GM21423 (cell line): ENCODE measurements at regions not wholly inside any gene's neighbourhood (a gene's known extent, or its start where the extent isn't known, plus 50 kb on each side); places are given as distances from the start of the nearest gene placed in this dataset.

Source experiments
- ATAC-seq: cut with Tn5 transposase; IDR thresholded peaks from one replicate; pipeline ENCODE4 v1.9.1; 2021; ENCODE audit warnings: mild to moderate bottlenecking, moderate library complexity; ENCODE audit not compliant: unreplicated experiment

DNA sequence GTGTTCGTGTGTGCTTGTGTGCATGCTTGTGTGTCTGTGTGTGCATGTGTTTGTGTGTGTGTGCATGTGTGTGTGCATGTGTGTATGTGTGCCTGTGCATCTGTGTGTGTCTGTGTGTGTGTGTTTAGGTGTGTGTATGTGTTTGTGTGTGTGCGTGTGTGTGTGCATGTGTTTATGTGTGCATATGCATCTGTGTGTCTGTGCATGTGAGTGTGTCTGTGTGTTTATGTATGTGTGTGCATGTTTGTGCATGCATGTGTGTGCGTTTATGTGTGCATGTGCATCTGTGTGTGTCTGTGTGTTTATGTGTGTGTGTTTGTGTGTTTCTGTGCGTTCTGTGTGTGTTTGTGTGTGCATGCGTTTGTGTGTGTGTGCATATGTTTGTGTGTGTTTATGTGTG is 106.6 kb upstream of the TNRC6C start:
- ATAC-seq = no peak

DNA sequence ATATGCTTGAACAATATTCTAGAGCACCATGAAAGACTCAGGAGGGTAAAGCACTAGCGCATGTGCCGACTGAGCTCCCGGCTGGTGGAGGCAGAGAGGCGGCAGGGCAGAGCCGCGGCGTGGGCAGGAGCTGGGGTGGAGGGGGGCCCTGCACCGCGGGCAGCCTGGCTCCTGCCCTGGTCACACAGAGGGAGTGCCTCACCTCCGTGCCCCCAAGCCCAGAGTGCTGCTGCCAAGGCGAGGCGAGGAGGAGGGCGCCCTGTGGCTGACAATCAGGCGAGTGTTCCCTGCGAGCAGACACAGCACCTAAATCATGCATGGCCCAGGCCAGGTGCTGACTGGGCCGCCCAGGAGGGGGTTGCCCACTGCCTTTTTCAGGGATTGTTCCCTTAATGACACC is 105.8 kb upstream of the TNRC6C start:
- no peak for ATAC-seq

DNA sequence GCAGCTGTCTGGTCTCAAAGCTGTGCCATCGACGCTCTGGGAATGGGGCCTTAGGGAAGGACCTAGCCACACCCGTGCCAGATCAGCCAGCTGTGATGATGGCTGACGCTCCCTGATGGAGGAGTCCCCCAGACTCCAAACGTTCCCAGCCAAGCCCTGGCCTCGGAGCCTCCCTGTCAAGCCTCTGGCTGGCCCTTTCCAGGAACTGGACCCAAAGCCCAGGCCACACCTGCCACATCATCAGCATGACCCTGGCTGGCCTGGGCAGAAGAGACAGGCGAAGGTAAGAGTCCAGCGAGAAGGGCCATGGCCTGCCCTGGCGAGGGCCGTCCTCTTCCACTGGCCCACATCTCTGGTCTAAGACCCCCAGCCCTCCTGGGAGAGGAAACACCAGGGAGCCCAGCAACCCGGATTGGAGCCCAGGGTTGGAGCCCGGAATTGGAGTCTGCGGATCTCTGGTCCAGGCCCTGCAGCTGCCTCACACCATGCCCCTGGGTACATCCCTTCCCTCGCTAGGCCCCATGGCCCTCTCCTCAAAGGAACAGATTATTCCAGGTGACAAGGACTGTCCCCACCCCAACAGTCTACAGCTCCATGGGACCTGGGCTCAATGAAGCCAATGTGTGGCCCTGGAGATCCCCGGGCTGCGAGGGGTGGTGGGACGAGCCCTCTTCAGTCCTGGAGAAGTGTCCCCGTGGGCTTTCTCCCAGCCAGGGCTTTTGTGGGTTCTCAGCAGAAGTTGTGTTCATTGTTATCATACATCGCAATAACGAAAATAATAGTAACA is 105.1 kb upstream of the TNRC6C start:
- no peak for ATAC-seq

DNA sequence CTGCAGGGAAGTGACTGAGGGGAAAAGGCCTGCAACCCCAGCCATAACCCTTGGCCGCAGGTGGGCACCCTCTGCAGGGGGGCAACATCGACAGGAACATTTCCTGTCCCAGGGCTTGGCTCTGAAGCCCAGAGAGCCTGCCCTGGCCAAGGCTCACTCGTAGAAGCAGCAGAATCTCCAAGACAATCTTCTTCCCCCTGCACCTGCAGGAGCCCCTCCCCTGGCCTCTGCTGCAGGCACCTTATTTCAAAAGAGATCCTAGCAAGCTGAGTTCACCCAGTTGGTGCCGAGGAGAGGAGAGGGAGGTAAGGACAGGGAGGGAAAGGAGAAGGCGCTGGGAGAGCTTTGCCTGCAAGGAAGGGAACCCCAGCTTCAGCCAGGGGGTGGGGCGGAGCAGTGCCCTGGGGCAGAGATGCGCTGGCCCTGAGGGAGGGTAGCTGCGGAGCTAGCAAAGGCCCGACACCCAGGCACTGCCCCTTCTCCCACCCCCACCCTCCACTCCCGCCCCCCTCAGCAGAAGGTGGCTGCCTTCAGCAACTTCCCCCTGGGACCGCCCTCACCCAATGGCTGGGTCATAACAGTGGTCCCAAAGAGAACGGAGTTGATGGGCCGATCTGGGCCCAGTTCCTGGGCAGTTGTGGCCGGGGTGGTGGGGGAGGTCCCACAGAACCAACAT is 104.3 kb upstream of the TNRC6C start:
- ATAC-seq = no peak

DNA sequence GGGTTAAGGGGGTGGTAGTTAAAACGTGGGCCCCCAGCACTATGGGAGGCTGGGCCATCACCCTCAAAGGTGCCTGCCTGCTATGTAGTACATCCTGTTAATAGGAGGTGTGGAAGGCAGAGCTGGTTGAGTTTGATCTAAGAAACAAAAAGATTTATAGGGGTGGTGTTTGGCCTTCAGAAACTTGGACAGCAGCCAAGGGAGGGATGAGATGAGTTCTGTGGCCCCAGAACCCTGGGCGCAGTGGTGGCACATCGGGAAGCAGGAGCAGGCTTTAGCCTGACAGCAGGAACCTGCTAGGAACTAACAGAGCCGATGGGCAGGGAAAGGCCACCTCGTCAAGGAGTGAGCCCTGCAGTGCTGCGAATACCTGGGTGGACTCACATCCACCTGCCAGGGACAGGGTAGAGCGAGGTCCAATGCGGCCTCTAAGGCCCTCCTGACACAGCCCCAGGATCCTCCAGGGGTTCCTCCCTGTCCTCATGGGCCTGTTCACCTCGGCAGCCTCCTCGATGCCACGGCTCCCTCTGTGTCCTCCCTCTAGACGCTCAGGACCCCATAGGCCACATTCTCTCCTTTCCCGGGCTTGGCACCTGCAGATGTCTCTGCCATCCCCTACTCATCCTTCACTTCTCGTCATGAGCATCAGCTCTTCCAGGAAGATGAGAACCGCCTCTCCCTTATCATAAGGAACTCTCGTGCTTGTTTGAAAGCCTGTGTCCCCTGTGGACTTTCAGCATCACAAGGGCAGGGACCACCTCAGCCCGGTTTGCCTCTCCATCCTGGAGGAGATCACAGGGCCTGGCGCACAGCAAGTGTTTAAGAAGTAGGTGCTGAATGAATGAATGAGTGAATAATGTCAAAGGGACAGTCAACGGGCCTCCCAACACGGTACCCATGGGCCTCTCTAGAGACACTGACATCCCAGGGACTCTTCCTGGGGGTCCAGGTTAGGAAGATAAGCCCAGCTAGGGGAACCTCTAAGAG is 103.5 kb upstream of the TNRC6C start:
- no peak for ATAC-seq

DNA sequence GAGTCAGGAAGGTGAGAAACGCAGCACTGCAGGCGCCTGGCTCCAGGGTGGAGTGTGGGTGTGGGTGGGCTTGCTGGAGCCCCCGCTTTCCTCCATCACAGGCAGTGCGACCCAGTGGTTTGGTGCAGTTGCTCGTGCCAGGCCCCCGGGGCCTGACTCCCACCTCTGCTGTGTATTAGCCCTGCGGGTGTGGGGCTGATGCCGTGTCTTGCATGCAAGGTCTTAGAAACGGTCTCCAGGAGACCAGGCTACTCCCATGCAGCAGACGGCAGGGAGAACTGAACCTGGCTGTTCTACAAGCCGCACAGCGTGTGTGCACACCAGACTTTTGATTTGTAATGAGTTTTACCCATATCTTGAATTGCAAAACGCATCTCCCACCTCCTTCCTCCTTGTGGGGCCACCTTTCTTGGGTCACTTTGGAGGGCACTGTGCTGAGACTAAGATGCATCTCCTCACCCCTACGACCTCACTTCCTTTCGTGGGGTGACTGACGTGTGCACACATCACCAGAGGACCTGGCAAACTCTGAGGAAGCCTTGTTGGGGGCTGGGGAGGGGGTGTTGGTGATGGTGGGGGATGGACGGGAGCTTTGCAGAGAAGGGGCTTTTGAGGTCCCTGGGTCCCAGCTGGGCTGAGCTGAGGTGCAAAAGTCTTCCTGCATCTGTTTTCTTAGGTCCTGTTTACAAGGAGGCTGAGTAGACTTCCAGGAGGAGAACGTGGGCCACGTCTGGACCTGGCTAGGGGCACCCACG is 101.8 kb upstream of the TNRC6C start:
- no peak for ATAC-seq

DNA sequence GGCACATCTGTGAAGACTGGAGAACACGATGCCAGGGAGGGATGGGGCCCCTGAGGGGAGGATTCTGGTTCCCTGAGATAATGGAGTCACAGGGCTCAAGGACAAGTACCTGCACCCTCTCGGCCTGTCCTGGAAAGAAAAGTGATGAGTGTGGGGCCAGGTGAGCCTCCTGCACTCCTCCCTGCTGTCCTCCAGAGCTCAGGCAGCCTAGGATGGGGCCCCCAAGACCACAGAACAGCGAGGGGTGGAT is 101.3 kb upstream of the TNRC6C start:
- ATAC-seq = no peak

DNA sequence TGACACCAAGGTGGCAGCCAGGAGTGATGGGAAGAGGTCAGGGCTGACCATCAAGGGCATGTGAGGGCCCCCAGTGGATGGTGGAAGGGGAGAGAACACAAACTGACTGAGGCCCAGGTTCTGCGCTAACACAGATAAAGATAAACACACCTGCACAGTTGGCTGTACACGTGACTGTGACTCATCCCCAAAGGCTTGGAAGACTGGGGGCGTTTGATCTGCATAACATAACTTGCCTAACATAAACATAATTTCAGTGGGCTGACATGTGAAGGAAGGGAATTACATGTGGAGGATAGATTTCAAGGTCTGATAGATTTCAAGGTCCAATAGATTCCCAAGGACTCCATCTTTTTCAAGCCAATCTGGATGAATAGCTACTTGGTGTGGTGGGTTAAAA is 100.9 kb upstream of the TNRC6C start:
- no peak for ATAC-seq

DNA sequence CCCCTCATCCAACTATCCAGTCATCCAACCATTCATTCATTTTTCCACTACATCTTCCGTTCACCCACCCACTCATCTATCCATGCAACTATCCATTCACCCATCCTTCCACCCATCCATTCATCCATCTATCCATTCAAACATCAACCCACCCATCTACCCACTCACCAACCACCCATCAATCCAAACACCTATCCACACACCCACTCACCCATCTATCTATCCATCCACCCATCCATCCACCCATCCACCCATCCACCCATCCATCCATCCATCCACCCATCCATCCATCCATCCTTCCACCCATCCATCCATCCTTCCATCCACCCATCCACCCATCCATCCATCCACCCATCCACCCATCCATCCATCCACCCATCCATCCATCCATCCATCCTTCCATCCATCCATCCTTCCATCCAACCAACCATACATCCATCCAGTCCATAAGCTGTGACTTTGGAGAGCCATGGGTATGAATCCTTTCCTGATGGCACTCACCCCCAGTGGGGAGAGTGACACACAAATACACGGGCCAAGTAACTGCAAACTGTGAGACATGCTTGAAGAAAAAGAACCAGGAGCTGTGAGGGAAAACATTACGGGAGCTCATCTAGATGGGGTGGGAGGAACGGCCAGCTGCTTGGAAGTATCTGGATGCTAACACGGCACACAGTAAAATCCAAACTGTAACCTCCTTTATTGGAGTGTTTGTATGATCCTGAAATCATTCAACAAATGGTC is 100.0 kb upstream of the TNRC6C start:
- no peak for ATAC-seq

DNA sequence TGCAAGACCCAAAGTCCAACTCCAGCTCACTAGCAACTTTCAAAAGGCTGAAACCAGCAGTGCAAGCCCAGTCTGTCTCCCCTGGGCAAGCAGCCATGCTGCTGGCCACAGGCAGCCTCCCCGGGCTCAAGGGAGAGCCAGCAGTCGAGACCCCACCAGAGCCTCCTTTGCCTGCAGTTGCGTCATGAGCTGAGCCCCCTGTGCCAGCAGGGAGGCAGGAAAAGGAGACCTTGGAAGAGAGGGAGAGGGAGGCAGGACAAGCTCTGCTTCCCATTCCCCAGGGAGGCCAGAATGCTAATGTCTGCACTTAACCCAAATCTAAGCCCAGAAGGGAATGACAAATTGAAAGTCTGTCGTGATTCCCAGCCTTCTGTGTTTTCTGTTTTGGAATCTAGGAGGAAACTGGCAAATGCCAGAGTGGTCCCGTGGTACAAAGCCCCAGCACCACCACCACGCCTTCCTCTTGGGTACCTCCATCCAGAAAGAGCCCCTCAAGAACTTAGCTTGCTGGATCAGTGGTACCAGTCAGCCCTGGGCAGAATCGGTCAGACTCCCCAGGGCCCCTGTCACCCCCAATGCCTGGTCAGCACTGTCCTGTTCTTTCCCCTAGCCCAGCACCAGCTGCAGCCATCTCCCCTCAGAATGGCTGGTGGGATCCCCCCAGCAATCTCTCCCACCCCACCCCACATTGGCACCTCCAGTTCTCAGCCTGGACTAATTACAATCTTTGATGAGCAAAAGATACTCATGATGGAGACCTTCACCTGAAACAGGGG is 99.3 kb upstream of the TNRC6C start:
- no peak for ATAC-seq

DNA sequence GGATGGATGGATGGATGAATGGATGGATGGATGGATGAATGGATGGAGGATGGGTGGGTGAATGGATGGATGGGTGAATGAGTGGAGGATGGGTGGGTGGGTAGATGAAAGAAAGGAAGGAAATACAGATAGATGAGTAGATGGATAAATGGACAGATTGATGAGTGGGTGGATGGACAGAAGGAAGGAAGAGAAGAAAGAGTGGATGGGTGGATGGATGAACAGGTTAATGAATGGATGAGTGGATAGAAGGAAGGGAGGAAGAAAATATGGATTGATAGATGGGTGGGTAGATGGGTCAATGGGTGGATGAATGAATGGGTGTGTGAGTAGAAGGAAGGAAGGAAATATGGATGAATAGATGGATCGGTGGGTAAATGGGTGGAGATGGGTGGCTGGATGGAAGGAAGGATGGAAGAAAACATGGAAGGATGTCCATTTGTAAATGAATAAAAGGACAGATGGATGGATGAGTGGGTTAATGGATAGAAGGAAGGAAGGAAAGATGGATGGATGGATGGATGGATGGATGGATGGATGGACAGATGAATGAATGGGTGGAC is 97.3 kb upstream of the TNRC6C start:
- ATAC-seq = no peak

DNA sequence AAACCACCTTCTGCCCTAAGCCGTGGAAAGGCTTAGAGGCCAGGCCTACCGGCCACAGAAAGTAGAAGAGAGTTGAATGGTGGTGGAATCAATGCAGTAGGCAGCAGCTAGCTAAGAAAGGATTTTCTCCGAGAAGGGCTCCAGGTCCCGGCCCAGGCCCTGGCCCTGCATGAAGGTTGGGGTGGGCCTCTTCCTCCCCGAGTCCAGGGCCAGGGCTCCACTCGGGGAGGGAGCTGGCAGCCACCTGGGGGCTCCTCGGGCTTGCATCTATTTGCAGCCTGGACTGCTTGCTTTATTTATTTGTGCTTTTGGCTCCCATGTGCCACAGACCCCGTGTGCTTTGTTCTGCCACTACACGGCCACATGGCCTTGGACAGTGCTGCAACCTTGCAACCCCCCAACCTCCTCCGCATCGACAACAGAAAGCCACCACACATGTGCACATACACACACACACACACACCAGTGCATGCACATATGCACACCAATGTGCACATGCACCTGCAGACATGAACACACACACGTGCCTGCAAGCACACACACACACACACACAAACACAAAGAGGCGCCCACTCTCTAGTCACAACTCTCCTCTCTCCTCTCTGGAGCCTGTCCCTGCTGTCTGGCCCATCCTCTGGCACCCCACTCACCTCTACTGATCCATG is 96.4 kb upstream of the TNRC6C start:
- ATAC-seq = no peak

DNA sequence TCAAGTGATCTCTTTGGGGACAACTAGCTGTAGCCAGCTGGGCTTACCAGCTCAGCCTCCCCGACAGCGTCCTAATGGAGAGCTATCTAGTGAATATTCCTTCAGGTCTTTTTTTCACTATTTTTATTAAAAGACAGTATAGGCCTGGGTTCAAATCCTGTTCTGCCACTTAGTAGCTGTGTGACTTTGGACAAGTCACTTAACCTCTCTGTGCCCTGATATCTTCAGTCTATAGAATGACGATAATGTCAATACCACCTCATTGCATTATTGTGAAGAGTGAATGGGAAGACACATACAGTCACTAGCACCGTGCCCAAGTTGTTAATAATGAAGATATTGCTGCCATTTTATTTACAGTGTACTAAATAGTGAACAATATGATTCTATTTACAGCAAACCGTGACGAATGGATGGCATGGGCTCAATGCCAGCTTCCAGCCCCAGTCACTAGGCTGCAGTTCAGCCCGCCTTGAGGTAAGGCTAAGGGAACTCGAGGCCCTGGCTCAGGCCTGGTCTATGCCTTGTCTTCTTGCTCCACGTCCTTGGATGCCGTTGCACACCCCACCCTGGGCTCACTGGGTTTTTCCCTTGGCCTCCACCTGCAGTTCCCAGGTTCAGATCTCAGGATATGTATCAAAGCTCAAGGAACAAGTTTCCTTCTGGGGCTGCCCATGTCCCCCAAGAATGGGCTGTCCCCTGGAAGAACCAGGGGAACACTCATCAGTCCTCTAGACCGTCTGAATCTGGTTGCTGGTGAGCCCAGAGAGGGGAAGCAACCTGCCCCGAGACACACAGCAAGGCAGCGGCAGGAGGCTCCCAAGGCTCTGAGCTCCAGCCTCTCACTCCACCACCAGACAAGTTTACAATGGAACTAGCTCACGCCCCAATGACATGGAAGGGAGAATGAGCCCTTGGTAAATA is 95.4 kb upstream of the TNRC6C start:
- no peak for ATAC-seq

DNA sequence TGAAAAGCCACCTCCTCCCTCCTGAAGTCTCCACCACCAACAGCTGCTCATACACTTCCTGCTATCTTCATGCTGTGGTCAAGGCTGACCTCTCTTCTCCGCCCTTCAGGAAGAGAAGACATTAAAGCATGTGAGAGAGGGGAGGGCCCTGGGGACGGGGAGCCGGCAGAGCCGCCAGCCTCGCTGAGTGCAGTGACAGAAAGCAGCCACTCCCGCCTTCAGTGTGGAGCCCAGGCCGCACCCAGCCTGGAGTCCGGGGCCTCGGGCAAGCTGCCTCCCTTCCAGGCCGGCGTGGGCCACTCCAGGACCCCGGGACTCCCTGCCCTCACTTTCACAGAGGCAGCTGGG is 94.7 kb upstream of the TNRC6C start:
- no peak for ATAC-seq

DNA sequence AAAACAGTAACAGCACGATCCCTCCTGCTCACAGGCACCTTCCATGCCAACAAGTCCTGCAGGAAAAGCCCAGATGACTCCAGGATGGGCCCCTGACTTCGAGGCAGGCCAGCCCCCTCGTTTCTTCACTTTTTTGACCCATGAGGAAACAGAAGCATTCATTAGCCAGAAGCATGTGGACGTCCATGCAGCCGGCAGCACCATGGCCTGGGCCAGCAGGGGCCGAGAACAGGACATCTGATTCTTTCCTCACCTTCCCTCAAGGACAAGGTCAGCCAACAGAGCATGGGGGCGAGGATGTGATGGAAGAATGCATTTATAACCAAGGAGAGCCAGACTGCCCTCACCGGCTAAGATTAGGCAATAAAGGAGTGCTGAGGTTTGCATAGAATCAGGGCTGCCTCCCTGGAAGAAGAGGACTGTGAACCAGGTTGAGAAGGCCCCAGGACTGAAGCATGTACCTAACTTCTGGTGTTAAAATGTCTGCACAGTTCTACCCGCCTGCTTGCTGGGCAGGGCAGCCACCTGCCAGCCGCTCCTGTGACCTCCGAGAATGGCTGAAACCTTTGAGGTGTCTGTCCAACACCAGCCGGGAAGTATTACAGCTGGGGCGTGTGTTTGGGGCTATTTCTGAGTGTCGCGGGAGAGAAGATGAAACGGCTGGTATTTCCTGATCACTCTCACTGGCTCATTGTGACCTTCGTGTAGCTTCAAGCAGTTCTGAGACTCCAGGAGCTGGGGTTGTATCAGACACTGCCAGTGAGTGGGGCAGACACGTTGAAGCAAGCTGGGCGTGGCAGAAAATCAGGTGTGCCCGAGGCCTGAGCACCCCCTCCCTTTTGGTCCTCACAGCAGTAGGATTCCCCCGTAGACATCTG is 94.0 kb upstream of the TNRC6C start:
- ATAC-seq = no peak

DNA sequence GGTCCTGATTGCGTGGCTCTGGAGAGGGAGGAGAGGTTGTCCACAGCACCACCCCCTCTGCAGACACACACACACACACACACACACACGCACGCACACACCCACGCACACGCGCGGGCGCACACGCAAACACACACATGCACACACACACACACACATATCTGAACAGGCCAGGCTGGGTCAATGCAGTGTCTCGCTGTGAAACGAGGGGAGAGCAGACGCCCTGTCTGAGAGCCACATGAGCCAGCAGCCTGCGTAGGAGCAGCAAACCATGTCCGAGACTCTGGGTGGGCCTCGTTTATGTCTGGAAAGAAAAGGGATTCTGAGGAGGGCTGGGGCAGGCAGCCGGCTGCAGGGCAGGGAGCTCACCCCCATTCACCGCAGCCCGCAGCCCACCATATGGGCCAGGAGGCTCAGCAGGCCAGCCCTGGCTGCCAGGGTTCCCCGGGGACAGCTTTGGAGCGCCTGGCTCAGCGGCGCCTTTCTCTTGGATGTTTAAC is 93.3 kb upstream of the TNRC6C start:
- no peak for ATAC-seq

DNA sequence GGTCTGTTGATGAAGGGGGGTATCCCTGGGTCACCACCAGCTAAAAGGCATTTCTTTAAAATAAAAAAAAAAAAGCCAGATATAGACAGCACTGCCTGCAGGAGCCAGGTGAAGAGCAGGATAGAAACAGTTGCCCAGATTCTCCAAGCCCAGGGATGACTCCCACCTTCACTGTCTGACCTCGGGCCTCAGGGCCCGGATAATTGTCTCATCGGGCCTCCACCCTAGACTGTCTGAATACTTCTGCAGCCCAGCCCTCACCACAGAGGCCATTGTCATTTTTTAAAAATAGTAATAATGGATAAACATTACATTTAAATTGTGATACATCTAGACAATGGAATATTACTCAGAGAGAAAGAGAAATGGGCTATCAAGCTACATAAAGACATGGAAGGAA is 92.8 kb upstream of the TNRC6C start:
- no peak for ATAC-seq
